Keratinocyte (primary cell): ENCODE measurements at regions not wholly inside any gene's neighbourhood (a gene's known extent, or its start where the extent isn't known, plus 50 kb on each side); places are given as distances from the start of the nearest gene placed in this dataset.

Source experiments
- DNase-seq: peaks from one replicate; pipeline ENCODE4 v3.0.0-alpha.2; 2011; ENCODE audit warnings: low read depth, missing footprints, low spot score
- FAIRE-seq: peaks from 2 replicates; lab custom pipeline; 2011; peaks lifted over from hg19 to GRCh38; lab: Jason Lieb, UNC
- H2AFZ ChIP-seq: 2 replicates; pipeline ENCODE4 v1.6.0; 2012; ENCODE audit warnings: low read length, control low read depth, inconsistent platforms; ENCODE audit not compliant: control insufficient read depth
- H3K27ac ChIP-seq: 2 replicates; pipeline ENCODE4 v1.5.1; 2011; ENCODE audit warnings: low read length; ENCODE audit not compliant: control insufficient read depth, insufficient read depth
- H3K27me3 ChIP-seq: 3 replicates; pipeline ENCODE4 v1.6.0; 2011; ENCODE audit warnings: low read length; ENCODE audit not compliant: control insufficient read depth, insufficient read depth; ENCODE audit errors: extremely low read depth
- H3K36me3 ChIP-seq, 2 experiments: 2 replicates in 1 of 2; 3 replicates in 1 of 2; pipeline ENCODE4 v1.5.1; 2011; ENCODE audit warnings: low read length in 2 of 2, mild to moderate bottlenecking in 1 of 2; ENCODE audit not compliant: control insufficient read depth in 2 of 2, insufficient read depth in 2 of 2; ENCODE audit errors: extremely low read depth in 1 of 2
- H3K4me1 ChIP-seq: 3 replicates; pipeline ENCODE4 v1.5.1; 2011; ENCODE audit warnings: low read length; ENCODE audit not compliant: control insufficient read depth, insufficient read depth; ENCODE audit errors: extremely low read depth
- H3K4me2 ChIP-seq: 3 replicates; pipeline ENCODE4 v1.6.0; 2011; ENCODE audit warnings: low read depth, low read length; ENCODE audit not compliant: control insufficient read depth, insufficient read depth; ENCODE audit errors: extremely low read depth
- H3K4me3 ChIP-seq, 3 experiments: fragments of 200-600 bp in 1 of 3; sonication (generic) in 1 of 3; 2 replicates in 2 of 3; 3 replicates in 1 of 3; pipeline ENCODE4 v1.5.1; 2011 to 2016; ENCODE audit warnings: low read length in 3 of 3, mild to moderate bottlenecking in 3 of 3, control low read depth in 2 of 3, inconsistent platforms in 1 of 3, low read depth in 1 of 3, mixed read lengths in 1 of 3, mixed run types in 1 of 3, moderate library complexity in 1 of 3; ENCODE audit not compliant: control insufficient read depth in 2 of 3, insufficient read depth in 2 of 3; ENCODE audit errors: extremely low read depth in 1 of 3
- H3K79me2 ChIP-seq: 2 replicates; pipeline ENCODE4 v1.6.0; 2012; ENCODE audit warnings: low read length; ENCODE audit not compliant: control insufficient read depth, insufficient read depth
- H3K9ac ChIP-seq: 3 replicates; pipeline ENCODE4 v1.6.0; 2011; ENCODE audit warnings: low read length; ENCODE audit not compliant: control insufficient read depth, insufficient read depth; ENCODE audit errors: extremely low read depth
- H3K9me1 ChIP-seq: 3 replicates; pipeline ENCODE4 v1.6.0; 2011; ENCODE audit warnings: low read length; ENCODE audit not compliant: control insufficient read depth, insufficient read depth; ENCODE audit errors: extremely low read depth
- H3K9me3 ChIP-seq: 2 replicates; pipeline ENCODE4 v1.5.1; 2012; ENCODE audit warnings: low read depth, low read length; ENCODE audit not compliant: control insufficient read depth
- H4K20me1 ChIP-seq: 3 replicates; pipeline ENCODE4 v1.6.0; 2011; ENCODE audit warnings: low read length; ENCODE audit not compliant: control insufficient read depth, insufficient read depth; ENCODE audit errors: extremely low read depth
- EZH2 ChIP-seq: IDR thresholded peaks from one replicate; pipeline ENCODE4 v1.6.1; 2012; ENCODE audit warnings: inconsistent platforms, mild to moderate bottlenecking, low read length, moderate library complexity
- dilution Hi-C: fragments of 300-500 bp; cut with MboI; formaldehyde crosslinking; loops from one replicate; pipeline ENCODE4 v1.7.0; 2020; ENCODE audit warnings: low sequenced_read_pairs; ENCODE audit not compliant: extremely low pct_ligation_motif_present
- TF ChIP-seq, protein P1 (sequence below), 3 experiments: IDR thresholded peaks in 1 of 3; conservative IDR thresholded peaks in 1 of 3; optimal IDR thresholded peaks in 1 of 3; 2 replicates in 2 of 3; 3 replicates in 1 of 3; pipeline versions ENCODE3 to v1.5.1; 2011; ENCODE audit warnings: low read length in 3 of 3, mild to moderate bottlenecking in 3 of 3, moderate library complexity in 2 of 3, control low read depth in 1 of 3, inconsistent platforms in 1 of 3; ENCODE audit not compliant: insufficient read depth in 2 of 3; ENCODE audit errors: extremely low read depth in 1 of 3

DNA sequence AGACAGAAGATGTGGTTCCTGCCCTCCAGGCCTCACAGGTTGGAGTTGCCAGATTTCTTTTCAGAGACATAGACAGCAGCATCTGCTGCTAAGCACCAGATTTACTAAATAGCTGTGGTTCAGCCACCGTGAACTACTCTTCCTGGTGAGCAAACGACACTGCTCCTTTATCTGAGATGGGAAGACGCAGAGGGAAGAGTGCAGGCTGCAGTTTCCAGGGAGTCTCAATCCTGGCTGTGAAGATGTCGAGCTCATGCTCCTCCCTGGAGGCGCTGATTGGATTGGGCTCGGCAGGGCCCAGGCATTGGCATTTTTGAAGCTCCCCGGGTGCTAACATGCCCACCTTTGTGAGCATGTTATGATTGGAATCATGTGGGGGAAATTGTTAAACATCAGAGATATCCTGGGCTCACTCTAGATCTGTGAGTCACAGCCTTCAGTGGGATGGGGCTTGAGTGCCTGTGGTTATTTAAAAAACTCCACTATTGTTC is 314.8 kb downstream of the TSN start:
- Histone ChIP-seq H3K27ac (no peak overlapping the region), H3K36me3 (no peaks in the 10 kb centered on the region), H3K9me1 (no peaks in the 10 kb centered on the region), H3K9me3 (no peaks in the 10 kb centered on the region), H3K4me3 (no peak overlapping the region), H4K20me1 (no peaks in the 10 kb centered on the region), H3K27me3 (no peaks in the 10 kb centered on the region), H3K4me1 (no peaks in the 10 kb centered on the region), H3K79me2 (no peaks in the 10 kb centered on the region), H2AFZ (no peak overlapping the region), H3K9ac (no peak overlapping the region), H3K4me2 (no peak overlapping the region)
- no peak for TF ChIP-seq EZH2
- TF ChIP-seq, protein P1, sequence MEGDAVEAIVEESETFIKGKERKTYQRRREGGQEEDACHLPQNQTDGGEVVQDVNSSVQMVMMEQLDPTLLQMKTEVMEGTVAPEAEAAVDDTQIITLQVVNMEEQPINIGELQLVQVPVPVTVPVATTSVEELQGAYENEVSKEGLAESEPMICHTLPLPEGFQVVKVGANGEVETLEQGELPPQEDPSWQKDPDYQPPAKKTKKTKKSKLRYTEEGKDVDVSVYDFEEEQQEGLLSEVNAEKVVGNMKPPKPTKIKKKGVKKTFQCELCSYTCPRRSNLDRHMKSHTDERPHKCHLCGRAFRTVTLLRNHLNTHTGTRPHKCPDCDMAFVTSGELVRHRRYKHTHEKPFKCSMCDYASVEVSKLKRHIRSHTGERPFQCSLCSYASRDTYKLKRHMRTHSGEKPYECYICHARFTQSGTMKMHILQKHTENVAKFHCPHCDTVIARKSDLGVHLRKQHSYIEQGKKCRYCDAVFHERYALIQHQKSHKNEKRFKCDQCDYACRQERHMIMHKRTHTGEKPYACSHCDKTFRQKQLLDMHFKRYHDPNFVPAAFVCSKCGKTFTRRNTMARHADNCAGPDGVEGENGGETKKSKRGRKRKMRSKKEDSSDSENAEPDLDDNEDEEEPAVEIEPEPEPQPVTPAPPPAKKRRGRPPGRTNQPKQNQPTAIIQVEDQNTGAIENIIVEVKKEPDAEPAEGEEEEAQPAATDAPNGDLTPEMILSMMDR (optimal IDR thresholded peaks at IDR 0.05 in 1 of 3, IDR thresholded peaks at IDR 0.05 in 1 of 3, conservative IDR thresholded peaks at IDR 0.05 in 1 of 3; ENCODE audit: extremely low read depth in 1 of 3, insufficient read depth in 2 of 3, low read length in 3 of 3): no peak
- DNase-seq: no peak
- FAIRE-seq: no peak
- dilution Hi-C loops: no loop called here

DNA sequence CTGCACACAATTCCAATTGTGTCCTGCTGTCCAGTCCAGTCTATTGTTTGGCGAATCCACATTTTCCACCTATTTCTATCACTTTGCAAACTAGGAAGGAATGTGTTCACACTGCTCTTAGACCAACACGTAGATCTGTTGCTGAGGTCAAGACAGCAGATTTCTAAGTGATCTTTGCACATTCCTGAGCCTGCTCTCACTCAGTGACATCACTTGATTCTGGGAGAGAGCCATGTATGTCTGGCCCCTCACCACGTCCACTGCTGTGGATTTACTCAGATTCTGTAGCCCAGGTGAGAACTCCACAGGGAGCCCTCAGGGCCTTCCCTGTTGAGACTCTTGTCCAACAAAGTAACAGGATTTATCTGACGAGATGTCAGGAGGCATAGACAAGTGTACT is 317.2 kb downstream of the TSN start:
- H3K9me3 ChIP-seq: no peaks in the 10 kb centered on the region
- no peak overlapping the region for H2AFZ ChIP-seq
- dilution Hi-C loops: no loop called here
- no peak for FAIRE-seq
- no peak overlapping the region for H3K4me2 ChIP-seq
- no peak overlapping the region for H3K27ac ChIP-seq
- H3K4me1 ChIP-seq: no peaks in the 10 kb centered on the region
- no peak overlapping the region for H3K4me3 ChIP-seq
- H3K27me3 ChIP-seq: no peaks in the 10 kb centered on the region
- no peaks in the 10 kb centered on the region for H3K9me1 ChIP-seq
- DNase-seq: no peak
- no peaks in the 10 kb centered on the region for H3K36me3 ChIP-seq
- H3K9ac ChIP-seq: no peak overlapping the region
- no peaks in the 10 kb centered on the region for H4K20me1 ChIP-seq
- TF ChIP-seq EZH2: no peak
- TF ChIP-seq, protein P1 (optimal IDR thresholded peaks at IDR 0.05 in 1 of 3, IDR thresholded peaks at IDR 0.05 in 1 of 3, conservative IDR thresholded peaks at IDR 0.05 in 1 of 3; ENCODE audit: extremely low read depth in 1 of 3, insufficient read depth in 2 of 3, low read length in 3 of 3): no peak
- no peaks in the 10 kb centered on the region for H3K79me2 ChIP-seq
